Hematopoietic multipotent progenitor cell treated with erythropoietin and hydrocortisone succinate and interleukin-3 and kit ligand, for 4 days (in vitro differentiated cells): ENCODE measurements at regions not wholly inside any gene's neighbourhood (a gene's known extent, or its start where the extent isn't known, plus 50 kb on each side); places are given as distances from the start of the nearest gene placed in this dataset.

Source experiments
- DNase-seq: peaks from one replicate; pipeline ENCODE4 v3.0.0-alpha.2; 2015

GRCh38 chr1:13981142-13981541 lies 281.2 kb downstream of the PRDM2 start:
- DNase-seq = no peak

DNA sequence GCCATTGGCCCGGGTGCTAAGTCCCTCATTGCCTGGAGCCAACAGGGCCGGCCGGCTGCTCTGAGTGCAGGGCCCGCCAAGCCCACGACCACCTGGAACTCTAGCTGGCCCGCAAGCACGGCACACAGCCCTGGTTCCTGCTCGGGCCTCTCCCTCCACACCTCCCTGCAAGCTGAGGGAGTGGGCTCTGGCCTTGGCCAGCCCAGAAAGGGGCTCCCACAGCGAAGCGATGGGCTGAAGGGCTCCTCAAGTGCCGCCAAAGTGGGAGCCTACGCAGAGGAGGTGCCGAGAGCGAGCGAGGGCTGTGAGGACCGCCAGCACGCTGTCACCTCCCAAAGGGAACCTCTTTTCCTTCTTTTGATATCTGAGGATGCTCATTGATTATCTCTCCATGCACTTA lies 283.4 kb downstream of the PRDM2 start:
- DNase-seq = no peak

DNA sequence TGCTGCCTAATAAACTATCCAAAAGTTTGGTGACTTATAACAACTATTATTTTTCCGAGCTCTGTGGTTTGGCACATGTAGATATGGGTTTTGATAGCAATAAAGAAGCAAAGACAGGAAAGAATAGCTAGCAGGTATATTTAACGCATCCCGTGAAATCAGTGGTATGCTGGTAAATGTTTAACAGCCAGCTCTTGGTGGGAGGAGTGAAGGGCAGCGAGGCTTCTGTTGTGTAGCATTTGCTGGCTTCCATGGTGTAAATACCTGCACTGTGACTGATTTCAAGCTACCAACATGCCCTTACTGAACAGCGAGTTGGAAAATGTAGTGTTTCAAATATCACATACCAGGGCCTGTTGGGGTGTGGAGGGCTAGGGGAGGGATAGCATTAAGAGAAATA lies 291.0 kb downstream of the PRDM2 start:
- DNase-seq = no peak

GRCh38 chr1:13992489-13993285 lies 292.7 kb downstream of the PRDM2 start:
- no peak for DNase-seq

- DNase-seq = no peak
Measured at GRCh38 chr1:13994386-13994785, 294.4 kb downstream of the PRDM2 start.

DNA sequence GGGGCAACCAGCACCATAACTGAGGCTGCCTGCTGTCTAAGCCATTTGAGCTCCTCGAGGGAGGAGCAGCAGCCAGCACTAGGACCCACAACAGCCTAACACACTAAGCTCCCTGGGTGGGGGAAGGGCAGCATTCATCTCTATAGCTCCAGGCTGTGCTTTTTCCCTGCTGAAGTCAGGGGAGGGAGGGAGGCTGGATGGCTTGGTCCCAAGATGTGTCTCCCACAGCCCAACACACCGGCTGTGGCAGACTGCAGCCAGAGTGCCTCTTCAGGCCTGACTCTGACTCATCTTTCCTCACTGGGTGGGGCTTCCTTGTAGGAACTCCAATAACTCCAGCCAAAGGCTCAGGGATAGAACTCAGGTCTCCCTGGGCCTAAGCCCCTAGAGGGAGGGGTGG lies 296.3 kb downstream of the PRDM2 start:
- DNase-seq = no peak

DNA sequence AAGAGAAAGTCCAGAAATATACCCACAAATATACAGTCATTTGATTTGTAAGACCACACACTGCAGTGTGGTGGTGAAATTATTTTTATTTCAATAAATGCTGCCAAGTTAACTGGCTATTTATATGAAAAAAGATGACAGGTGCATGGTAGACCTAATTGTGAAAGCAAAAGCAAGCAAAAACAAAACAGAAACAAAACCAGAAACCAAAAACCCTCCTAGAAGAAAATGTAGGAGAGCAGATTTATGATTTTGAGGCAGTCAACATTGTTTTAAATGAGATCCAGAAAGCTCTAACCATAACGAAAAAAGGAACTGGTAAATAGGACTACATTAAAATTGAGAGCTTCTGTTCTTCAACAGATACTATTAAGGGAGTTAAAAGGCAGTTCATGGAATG lies 303.6 kb downstream of the PRDM2 start:
- DNase-seq = no peak

- no peak for DNase-seq
Measured at GRCh38 chr1:14009582-14009981, 309.6 kb downstream of the PRDM2 start.

- DNase-seq = no peak
Measured at GRCh38 chr1:14010476-14010875, 310.5 kb downstream of the PRDM2 start.

- no peak for DNase-seq
Measured at GRCh38 chr1:14011132-14011531, 311.1 kb downstream of the PRDM2 start.

- DNase-seq = no peak
Measured at GRCh38 chr1:14011888-14012287, 311.9 kb downstream of the PRDM2 start.

DNA sequence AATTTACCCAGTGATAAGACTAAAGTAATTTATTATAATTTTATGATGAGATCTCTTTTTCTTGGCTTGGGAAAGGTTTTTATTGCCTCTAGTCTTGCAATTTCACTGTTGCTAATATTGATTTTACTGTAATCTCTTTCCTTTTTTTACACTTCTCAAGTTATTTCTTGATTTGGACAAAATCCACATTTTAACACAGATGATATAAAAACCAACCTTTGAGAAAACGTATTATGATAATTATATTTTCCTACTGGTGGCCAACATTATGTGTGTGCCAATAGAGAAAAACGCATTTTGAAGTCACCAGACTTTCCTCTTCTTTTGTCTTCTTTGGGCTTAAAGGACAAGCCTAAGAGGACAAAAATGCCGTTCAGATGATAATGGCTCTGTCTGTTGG lies 314.9 kb downstream of the PRDM2 start:
- no peak for DNase-seq

DNA sequence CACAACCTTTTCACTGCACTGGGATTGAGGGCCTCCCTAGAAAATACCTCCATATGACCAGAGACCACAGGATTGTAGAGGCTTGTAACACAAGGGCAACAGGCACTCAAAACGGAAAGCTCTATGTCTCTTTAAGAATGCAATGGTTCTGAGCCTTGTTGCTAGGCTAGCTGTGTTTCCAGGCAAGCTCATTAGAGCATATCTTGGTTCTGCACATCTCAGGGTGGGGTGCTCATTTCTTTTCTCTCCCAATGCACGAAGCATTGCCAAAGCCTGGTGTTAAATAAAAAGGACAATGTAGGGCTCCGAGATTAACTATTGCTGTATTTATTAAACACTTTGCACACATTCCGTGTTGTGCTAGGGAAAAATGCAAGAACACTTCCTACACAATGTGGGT lies 315.9 kb downstream of the PRDM2 start:
- DNase-seq = no peak

- no peak for DNase-seq
Measured at GRCh38 chr1:14017531-14017961, 317.6 kb downstream of the PRDM2 start.

DNA sequence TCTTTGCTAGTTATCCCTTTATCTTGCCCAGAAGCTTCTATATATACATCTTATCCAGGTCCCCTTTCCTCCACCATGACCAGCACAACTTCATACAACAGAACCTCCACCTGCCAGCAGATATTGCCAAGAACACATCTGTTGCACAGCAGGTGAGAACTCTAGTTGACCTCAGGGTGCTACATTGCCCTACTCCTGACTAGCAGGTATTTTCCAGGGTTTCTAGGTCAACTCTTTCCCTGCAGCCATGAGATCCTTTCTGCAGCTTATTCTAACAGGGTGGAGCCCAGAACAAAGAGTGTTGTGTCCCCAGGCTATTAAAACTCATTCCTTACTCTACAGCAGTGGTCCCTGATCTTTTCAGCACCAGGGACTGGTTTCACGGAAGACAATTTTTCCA lies 319.5 kb downstream of the PRDM2 start:
- no peak for DNase-seq

GRCh38 chr1:14020006-14020405 lies 320.0 kb downstream of the PRDM2 start:
- no peak for DNase-seq

GRCh38 chr1:14027099-14027498 lies 327.1 kb downstream of the PRDM2 start:
- no peak for DNase-seq

GRCh38 chr1:14031461-14031860 lies 331.5 kb downstream of the PRDM2 start:
- no peak for DNase-seq

DNA sequence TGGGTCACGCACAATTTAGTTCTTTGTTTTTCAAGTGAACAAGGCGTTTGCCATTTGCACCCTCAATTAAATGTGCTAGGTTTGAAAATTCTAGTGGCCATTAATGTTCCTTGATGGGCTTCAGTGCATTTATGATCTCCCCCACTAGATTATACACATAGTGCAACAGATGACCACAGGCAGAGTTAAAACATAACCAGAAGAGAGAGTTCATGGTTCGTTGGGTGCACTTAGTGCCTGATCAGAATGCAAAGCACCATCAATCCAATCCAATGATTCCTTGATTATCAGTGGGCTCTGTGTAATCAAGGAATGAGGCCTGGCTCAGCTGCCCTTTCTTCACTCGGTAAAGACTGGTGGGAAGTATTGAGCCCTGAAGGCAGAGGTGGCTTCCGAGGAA lies 334.5 kb downstream of the PRDM2 start:
- DNase-seq = no peak

DNA sequence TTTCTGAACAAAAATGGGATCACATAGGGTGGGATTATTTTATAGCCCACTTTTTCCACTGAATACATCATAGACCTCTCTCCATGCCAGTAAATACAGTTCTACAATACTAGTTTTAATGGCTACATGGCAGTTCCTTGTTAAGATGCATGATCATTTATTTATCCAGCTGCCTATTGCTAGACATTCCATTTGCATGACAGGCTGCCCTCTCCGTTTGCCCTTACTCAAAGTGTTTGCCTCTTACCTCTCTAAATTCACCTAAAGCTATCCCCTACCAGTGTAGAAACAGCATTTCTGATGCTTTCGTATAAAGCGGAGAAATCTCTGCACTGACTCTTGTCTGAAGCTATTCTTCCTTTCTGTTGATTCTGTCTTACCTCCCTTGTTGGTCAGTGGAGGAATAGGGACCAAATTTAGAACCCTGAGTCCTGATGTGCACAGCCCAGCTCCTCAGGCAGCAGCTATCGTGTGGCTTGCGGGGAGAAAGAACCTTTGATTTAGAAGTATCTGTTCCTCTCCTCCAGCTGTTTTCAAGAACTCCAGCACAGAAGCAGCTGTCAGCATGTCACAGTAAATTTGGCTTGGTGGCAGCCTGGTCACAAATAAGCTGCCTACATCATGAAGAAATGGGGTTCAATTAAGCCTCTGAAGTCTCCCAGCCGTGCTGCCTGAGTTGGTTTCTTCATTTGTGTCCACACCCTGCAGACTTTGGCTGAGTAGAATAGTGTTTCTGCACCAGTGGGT lies 337.3 kb downstream of the PRDM2 start:
- DNase-seq = no peak

DNA sequence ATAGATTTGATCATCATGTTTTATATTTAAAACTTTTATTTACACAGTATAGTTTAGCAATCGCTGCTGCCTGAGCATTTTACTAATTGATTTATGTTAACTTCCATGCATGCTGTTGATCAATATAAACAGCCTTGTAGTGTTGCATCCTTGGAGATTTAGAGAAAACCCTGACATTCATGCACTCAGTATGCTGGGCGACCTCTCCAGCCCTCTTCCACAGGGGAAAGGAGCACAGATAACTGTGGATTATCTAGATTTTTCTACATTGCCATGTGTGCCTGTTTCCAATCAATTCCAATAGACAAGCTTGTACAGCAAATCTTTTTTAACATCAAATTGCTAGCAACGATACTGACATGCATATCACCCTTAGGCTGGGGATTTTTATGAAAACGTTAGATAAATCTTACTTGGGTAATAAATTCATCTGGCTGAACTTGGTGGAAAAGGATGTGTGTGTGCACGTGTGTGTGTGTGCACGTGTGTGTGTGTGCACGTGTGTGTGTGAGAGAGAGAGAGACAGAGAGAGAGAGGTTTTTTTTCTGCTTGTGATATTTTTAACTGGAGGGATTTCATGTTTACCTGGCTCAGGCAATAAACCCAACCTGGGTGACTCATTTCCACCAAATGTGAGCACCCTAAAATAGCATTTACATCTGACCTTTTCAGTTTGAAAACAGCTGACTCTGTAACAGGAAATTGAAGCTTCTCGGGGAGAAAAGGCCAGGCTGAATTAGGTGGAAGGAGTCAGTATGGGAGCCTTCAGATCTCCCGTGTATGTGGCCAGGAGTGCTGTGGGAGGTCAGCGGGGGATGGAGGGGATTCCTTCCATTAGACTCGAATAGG lies 339.8 kb downstream of the PRDM2 start:
- DNase-seq = no peak

DNA sequence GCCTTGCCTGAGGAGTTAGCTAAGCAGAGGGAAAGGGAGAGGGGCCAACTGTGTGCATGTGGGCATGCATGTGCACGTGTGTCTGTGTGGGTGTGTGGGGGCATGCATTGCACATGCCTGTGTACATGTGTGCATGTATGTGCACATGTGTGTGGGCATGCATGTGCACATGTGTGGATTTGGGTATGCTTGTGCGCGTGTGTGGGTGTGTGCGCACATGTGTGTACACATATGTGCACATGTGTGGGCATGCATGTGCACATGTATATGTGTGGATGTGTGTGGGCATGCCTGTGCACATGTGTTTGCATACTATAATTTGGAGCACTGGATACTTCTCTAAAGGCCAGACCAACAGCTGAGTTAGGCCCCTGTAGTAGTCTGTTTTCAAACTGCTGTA lies 350.0 kb downstream of the PRDM2 start:
- no peak for DNase-seq

- DNase-seq = no peak
Measured at GRCh38 chr1:14055442-14056223, 355.6 kb downstream of the PRDM2 start.
